ENCODE measurements at regions not wholly inside any gene's neighbourhood (a gene's known extent, or its start where the extent isn't known, plus 50 kb on each side); places are given as distances from the start of the nearest gene placed in this dataset.

GRCh38 chr5:161960314-161960713 lies 107.3 kb upstream of the GABRG2 start:
- no peak overlapping the region for H3K27ac ChIP-seq (ENCODE audit: low read depth in 1 of 3, low read length in 2 of 3)
- H3K36me3 ChIP-seq (ENCODE audit: control insufficient read depth in 3 of 3, insufficient read depth in 2 of 3, low read depth in 1 of 3, low read length in 3 of 3): no peaks in the 10 kb centered on the region
- FAIRE-seq (no peak), DNase-seq (no peak)
- no peaks in the 10 kb centered on the region for H3K27me3 ChIP-seq (ENCODE audit: control insufficient read depth in 3 of 3, insufficient read depth in 3 of 3, low read length in 3 of 3)
- H3K4me1 ChIP-seq (ENCODE audit: control insufficient read depth in 3 of 3, insufficient read depth in 2 of 3, low read depth in 1 of 3, low read length in 2 of 3): no peaks in the 10 kb centered on the region
- 49 to 78% (median 74%) methylated on average over 3 of the region's 3 CpGs for WGBS, 3 donors
- no peak overlapping the region for H3K4me3 ChIP-seq (ENCODE audit: low read depth in 1 of 3, low read length in 3 of 3)
- H3K9me3 ChIP-seq (ENCODE audit: control insufficient read depth in 2 of 2, insufficient read depth in 1 of 2, low read depth in 1 of 2, low read length in 1 of 2): no peaks in the 10 kb centered on the region

DNA sequence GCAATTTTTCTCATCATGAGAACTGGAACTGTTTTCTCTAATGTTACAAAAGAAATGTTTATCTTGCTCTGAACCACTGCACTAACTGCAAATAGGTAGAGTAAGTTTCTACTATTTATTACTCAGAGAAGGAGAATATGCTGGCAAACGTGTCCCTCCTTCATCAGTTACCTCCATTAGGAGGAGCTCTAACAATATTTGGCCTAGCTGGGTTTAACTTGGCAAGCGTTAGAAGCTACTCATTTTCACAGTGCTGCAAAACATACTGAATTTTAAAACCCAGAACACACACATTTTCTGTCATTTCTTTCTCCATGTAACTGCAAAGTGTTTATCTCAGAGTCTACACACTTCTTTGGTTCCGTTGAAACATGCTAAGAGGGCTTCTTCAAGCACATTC lies 101.0 kb upstream of the GABRG2 start:
- FAIRE-seq: no peak
- H3K4me3 ChIP-seq (ENCODE audit: low read depth in 1 of 3, low read length in 3 of 3): no peak overlapping the region
- H3K36me3 ChIP-seq (ENCODE audit: control insufficient read depth in 3 of 3, insufficient read depth in 2 of 3, low read depth in 1 of 3, low read length in 3 of 3): no peaks in the 10 kb centered on the region
- WGBS, 3 donors: 5 to 6% (median 5%) methylated on average over 3 of the region's 3 CpGs
- H3K9me3 ChIP-seq (ENCODE audit: control insufficient read depth in 2 of 2, insufficient read depth in 1 of 2, low read depth in 1 of 2, low read length in 1 of 2): no peaks in the 10 kb centered on the region
- H3K27me3 ChIP-seq (ENCODE audit: control insufficient read depth in 3 of 3, insufficient read depth in 3 of 3, low read length in 3 of 3): no peaks in the 10 kb centered on the region
- H3K27ac ChIP-seq (ENCODE audit: low read depth in 1 of 3, low read length in 2 of 3): no peak overlapping the region
- peak in 1 of 2 donors; percentile 10 for DNase-seq
- no peaks in the 10 kb centered on the region for H3K4me1 ChIP-seq (ENCODE audit: control insufficient read depth in 3 of 3, insufficient read depth in 2 of 3, low read depth in 1 of 3, low read length in 2 of 3)

DNA sequence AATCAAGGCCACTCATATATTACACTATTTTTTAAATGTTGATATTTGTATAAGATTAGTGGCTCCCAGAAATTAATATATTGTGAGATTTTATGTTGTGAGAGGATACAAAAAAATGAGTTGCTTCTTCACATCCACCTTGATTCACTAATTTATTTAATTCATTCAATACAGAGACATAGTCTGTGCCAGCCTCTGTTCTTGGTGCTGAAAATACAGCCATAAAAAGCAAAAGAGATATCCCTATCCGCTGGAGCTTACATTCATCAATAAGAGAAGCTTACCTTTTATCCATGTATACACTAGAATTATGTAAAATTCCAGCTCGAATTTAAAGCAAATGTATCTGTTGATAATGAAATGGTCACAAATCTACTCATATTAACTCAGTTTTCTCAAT lies 92.2 kb upstream of the GABRG2 start:
- no peak for FAIRE-seq
- no peaks in the 10 kb centered on the region for H3K27me3 ChIP-seq (ENCODE audit: control insufficient read depth in 3 of 3, insufficient read depth in 3 of 3, low read length in 3 of 3)
- 36 to 45% (median 42%) methylated on average over 2 of the region's 2 CpGs for WGBS, 3 donors
- H3K4me1 ChIP-seq (ENCODE audit: control insufficient read depth in 3 of 3, insufficient read depth in 2 of 3, low read depth in 1 of 3, low read length in 2 of 3): no peaks in the 10 kb centered on the region
- H3K36me3 ChIP-seq (ENCODE audit: control insufficient read depth in 3 of 3, insufficient read depth in 2 of 3, low read depth in 1 of 3, low read length in 3 of 3): no peaks in the 10 kb centered on the region
- no peak overlapping the region for H3K27ac ChIP-seq (ENCODE audit: low read depth in 1 of 3, low read length in 2 of 3)
- H3K4me3 ChIP-seq (ENCODE audit: low read depth in 1 of 3, low read length in 3 of 3): no peak overlapping the region
- no peaks in the 10 kb centered on the region for H3K9me3 ChIP-seq (ENCODE audit: control insufficient read depth in 2 of 2, insufficient read depth in 1 of 2, low read depth in 1 of 2, low read length in 1 of 2)
- DNase-seq: no peak

- 61 to 81% (median 80%) methylated on average over 1 of the region's 1 CpG for WGBS, 3 donors
- no peaks in the 10 kb centered on the region for H3K4me1 ChIP-seq (ENCODE audit: control insufficient read depth in 3 of 3, insufficient read depth in 2 of 3, low read depth in 1 of 3, low read length in 2 of 3)
- peaks cover 0 to 6% of the 10 kb centered on the region in 2 donors for H3K9me3 ChIP-seq (ENCODE audit: control insufficient read depth in 2 of 2, insufficient read depth in 1 of 2, low read depth in 1 of 2, low read length in 1 of 2)
- H3K27me3 ChIP-seq (ENCODE audit: control insufficient read depth in 3 of 3, insufficient read depth in 3 of 3, low read length in 3 of 3): no peaks in the 10 kb centered on the region
- no peak overlapping the region for H3K4me3 ChIP-seq (ENCODE audit: low read depth in 1 of 3, low read length in 3 of 3)
- no peak for DNase-seq
- no peaks in the 10 kb centered on the region for H3K36me3 ChIP-seq (ENCODE audit: control insufficient read depth in 3 of 3, insufficient read depth in 2 of 3, low read depth in 1 of 3, low read length in 3 of 3)
- no peak overlapping the region for H3K27ac ChIP-seq (ENCODE audit: low read depth in 1 of 3, low read length in 2 of 3)
- FAIRE-seq: no peak
These were observed 79.5 kb upstream of the GABRG2 start for GRCh38 chr5:161988077-161988476.

Measured in small intestine (tissue), 7 donors.